ENCODE measurements at regions not wholly inside any gene's neighbourhood (a gene's known extent, or its start where the extent isn't known, plus 50 kb on each side); places are given as distances from the start of the nearest gene placed in this dataset.
"Not testable (repeated sequence)": the region's sequence is repeated elsewhere in the genome, so short reads cannot be mapped to it uniquely, and the experiment has no call there.

DNA sequence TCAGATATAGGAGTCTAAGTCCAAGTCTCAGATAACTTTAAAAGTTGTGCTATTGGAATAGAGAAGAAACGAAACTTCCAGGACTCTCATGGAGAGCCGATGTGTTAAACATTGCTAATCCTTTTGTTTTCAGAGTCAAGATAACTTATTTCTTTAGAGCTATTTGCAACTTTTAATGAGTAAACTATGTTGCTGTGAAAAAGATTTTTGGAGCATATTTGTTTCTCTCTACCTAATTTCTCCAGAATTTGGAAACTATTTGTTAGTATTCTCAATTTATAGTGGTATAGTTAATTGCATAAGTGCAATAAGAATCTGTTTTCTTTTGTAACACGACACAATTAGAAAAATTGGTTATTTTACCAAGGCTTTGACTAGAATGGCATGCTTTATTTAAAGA lies 588.9 kb downstream of the NTRK3 start:
- no peaks in the 10 kb centered on the region for H3K4me1 Mint-ChIP-seq
- POLR2A ChIA-PET, result no interaction called here
- no peak overlapping the region for H3K4me3 Mint-ChIP-seq

GRCh38 chr15:87662575-87662974 lies 594.0 kb downstream of the NTRK3 start:
- no peak for ATAC-seq
- H3K4me3 Mint-ChIP-seq, result no peak overlapping the region
- H3K9me3 Mint-ChIP-seq (ENCODE audit: low read depth), result peaks cover 7% of the 10 kb centered on the region
- ChIA-PET CTCF (no interaction called here), POLR2A (no interaction called here)
- intact Hi-C loops (cut with DNase I, micrococcal nuclease), result no loop called here
- no peaks in the 10 kb centered on the region for H3K36me3 Mint-ChIP-seq (ENCODE audit: low read depth)
- H3K27ac Mint-ChIP-seq, result no peak overlapping the region
- H3K4me1 Mint-ChIP-seq, result no peaks in the 10 kb centered on the region
- no peak for DNase-seq
- H3K27me3 Mint-ChIP-seq, result no peaks in the 10 kb centered on the region

More for the DNA sequence above, 588.9 kb downstream of the NTRK3 start:
- H3K27ac Mint-ChIP-seq, result no peak overlapping the region
- CTCF ChIA-PET, result no interaction called here
- no peak for ATAC-seq
- peaks cover 4% of the 10 kb centered on the region for H3K27me3 Mint-ChIP-seq
- intact Hi-C loops (cut with DNase I, micrococcal nuclease), result no loop called here
- no peak for DNase-seq
- H3K9me3 Mint-ChIP-seq (ENCODE audit: low read depth), result peaks cover 9% of the 10 kb centered on the region
- H3K36me3 Mint-ChIP-seq (ENCODE audit: low read depth), result no peaks in the 10 kb centered on the region

DNA sequence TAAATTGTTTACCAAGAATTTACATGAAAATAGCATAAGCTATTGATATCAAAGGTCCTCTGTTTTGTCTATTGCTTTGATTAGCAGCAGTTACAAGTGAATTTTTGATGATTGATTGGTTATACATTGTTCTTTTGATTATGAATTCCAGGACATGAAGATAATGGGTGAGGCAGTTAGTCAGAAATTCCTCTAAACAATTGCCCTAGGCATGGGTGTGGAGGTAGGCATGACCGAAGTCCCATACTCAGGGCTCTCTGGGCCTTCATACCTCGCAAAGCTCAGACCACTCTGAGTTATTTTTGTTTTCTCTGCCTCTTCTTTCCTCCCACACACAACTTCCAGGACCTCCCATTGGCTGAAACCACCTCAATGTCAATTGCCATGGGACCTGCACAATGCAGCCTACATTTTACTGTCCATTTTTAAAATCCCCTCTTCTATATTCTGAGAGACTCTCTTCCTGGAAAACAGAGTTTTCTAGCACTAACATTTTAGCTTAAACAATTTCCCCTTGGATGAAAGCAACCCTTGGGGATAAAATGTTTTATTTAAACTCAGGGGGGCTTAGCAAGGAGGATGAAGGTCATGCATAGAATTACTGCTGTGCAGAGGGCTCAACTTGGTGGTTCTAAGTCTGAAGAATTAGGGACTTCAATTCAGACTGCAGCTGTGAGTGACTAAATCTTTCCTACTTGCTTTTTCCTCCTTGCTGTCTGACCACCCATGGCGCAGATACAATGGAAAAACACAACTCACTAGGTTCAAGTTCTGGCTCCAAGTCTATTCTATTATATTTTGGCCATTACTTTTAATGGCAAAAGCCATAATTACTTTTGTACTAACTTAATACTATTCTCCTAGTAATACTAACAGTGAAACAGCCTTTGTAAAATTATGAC lies 594.8 kb downstream of the NTRK3 start:
- Mint-ChIP-seq H3K9me3 (ENCODE audit: low read depth) (peaks cover 7% of the 10 kb centered on the region), H3K27ac (no peak overlapping the region), H3K36me3 (ENCODE audit: low read depth) (no peaks in the 10 kb centered on the region), H3K27me3 (no peaks in the 10 kb centered on the region), H3K4me1 (no peaks in the 10 kb centered on the region), H3K4me3 (no peak overlapping the region)
- DNase-seq, result no peak
- intact Hi-C loops (cut with DNase I, micrococcal nuclease), result no loop called here
- ChIA-PET POLR2A (no interaction called here), CTCF (interaction anchor here (0.9 kb wide), 1 partner anchor 556 kb away, joined by 3 read pairs; no protein-coding TSS in a partner anchor)
- ATAC-seq, result no peak

DNA sequence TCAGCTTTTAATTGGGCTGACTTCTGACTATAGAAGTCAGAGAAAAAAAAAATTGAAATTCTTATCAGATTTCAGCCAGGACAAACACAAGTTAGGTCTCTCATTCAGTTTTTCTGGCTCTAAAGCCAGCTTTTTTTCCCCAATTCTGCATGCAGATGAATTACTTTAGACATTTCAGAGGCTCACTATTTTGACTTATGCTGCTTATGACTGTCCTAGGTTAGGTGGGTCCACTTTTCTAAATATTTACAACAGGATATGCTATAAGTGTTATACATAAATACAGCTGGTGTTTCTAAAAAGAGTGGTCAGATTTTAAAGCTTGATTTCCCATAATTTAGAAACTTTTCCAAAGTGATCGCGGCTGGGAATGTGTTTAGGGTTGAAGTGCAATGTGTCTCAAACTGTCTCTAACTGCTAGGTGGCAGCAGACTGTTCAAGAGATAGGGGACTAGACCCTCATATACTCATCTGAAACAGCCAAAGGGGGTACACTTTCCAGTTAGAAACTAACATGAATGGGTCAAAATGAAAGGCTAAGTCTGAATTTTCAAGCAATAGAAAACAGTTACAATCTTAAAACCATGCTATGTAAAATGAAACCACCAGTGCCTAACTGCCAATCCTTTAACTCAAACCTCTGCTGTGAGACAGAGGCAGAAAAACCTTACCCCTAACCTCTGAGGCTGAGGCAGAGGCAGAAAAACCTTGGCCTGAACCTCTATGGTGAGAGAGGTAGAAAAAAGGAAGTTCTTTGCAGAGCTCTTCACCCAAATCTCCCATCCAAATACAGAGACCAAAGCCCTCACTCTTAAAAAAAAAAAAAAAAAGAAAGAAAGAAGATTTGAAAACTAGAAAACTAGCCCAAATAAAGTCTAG lies 596.0 kb downstream of the NTRK3 start:
- no peak for ATAC-seq
- Mint-ChIP-seq H3K27me3 (no peaks in the 10 kb centered on the region), H3K9me3 (ENCODE audit: low read depth) (peaks cover 4% of the 10 kb centered on the region), H3K27ac (no peak overlapping the region), H3K4me3 (no peak overlapping the region), H3K4me1 (no peaks in the 10 kb centered on the region), H3K36me3 (ENCODE audit: low read depth) (no peaks in the 10 kb centered on the region)
- intact Hi-C loops (cut with DNase I, micrococcal nuclease), result no loop called here
- ChIA-PET POLR2A (no interaction called here), CTCF (interaction anchor here (0.9 kb wide), 1 partner anchor 558 kb away, joined by 3 read pairs; no protein-coding TSS in a partner anchor)
- no peak for DNase-seq

DNA sequence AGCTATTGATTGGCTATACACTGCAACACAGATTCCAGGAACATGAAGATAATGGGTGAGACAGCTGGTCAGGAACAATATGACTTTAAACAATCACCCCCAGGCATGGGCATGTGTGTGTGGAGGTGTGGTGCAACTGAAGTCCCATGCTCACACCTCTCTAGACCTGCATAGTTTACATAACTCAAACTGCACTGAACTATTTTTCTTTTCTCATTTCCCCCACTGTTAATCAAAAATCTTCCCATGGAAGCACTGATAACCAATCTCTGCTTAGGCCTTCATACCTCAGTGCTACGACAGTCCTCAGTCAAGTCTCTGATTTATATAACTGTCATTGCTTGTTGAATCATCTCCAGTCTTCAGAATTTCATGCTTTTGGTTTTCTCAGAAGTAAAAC lies 600.2 kb downstream of the NTRK3 start:
- Mint-ChIP-seq H3K4me1 (no peaks in the 10 kb centered on the region), H3K27me3 (no peaks in the 10 kb centered on the region), H3K27ac (no peak overlapping the region), H3K36me3 (ENCODE audit: low read depth) (no peaks in the 10 kb centered on the region), H3K4me3 (no peak overlapping the region), H3K9me3 (ENCODE audit: low read depth) (no peaks in the 10 kb centered on the region)
- DNase-seq, result no peak
- CTCF ChIA-PET, result interaction anchor here (0.8 kb wide), 1 partner anchor 608 kb away, joined by 3 read pairs; no protein-coding TSS in a partner anchor
- POLR2A ChIA-PET, result no interaction called here
- ATAC-seq, result no peak
- intact Hi-C loops (cut with DNase I, micrococcal nuclease), result no loop called here

DNA sequence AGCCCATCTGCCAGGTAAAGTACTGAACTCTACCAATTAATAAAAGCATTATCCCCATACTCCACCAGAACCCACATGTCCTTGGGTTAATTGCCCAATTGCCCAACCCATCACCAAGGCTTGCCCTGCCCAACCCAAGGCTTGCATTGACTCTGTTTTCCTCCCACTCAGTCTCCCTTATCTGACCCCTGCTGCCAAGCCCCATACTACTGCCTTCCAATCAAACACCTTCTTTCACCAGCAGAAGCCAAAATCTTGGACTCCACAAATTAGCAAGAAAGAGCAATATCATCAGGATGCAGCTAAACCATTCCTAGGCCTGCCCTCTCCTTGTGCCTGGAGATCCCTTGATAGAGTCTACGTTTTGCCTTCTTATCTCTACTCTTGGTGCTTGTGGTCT lies 602.9 kb downstream of the NTRK3 start:
- ATAC-seq (no peak), DNase-seq (no peak)
- POLR2A ChIA-PET, result interaction anchor here (0.6 kb wide), 1 partner anchor 34 kb away, joined by 8 read pairs; no protein-coding TSS in a partner anchor
- CTCF ChIA-PET, result no interaction called here
- no peaks in the 10 kb centered on the region for H3K9me3 Mint-ChIP-seq (ENCODE audit: low read depth)
- intact Hi-C loops (cut with DNase I, micrococcal nuclease), result no loop called here
- H3K4me3 Mint-ChIP-seq, result no peak overlapping the region
- no peaks in the 10 kb centered on the region for H3K36me3 Mint-ChIP-seq (ENCODE audit: low read depth)
- peaks cover 2% of the 10 kb centered on the region for H3K27me3 Mint-ChIP-seq
- no peaks in the 10 kb centered on the region for H3K4me1 Mint-ChIP-seq
- no peak overlapping the region for H3K27ac Mint-ChIP-seq

- DNase-seq, result no peak
- Mint-ChIP-seq H3K36me3 (ENCODE audit: low read depth) (no peaks in the 10 kb centered on the region), H3K27ac (no peak overlapping the region), H3K9me3 (ENCODE audit: low read depth) (no peaks in the 10 kb centered on the region), H3K27me3 (peaks cover 2% of the 10 kb centered on the region), H3K4me3 (no peak overlapping the region), H3K4me1 (no peaks in the 10 kb centered on the region)
- ChIA-PET POLR2A (no interaction called here), CTCF (no interaction called here)
- no peak for ATAC-seq
- intact Hi-C loops (cut with DNase I, micrococcal nuclease), result loop anchor here in 1 of 2 experiments (10.0 kb wide), 1 partner anchor 64 kb away; no protein-coding TSS in a partner anchor
Measured at GRCh38 chr15:87649175-87649574, 607.4 kb downstream of the NTRK3 start.

GRCh38 chr15:87648278-87648677 lies 608.3 kb downstream of the NTRK3 start:
- H3K9me3 Mint-ChIP-seq (ENCODE audit: low read depth), result no peaks in the 10 kb centered on the region
- POLR2A ChIA-PET, result no interaction called here
- no peak for DNase-seq
- ATAC-seq, result no peak
- intact Hi-C loops (cut with DNase I, micrococcal nuclease), result loop anchor here in 1 of 2 experiments (10.0 kb wide), 1 partner anchor 63 kb away; no protein-coding TSS in a partner anchor
- CTCF ChIA-PET, result no interaction called here
- no peaks in the 10 kb centered on the region for H3K4me1 Mint-ChIP-seq
- H3K27me3 Mint-ChIP-seq, result peaks cover 2% of the 10 kb centered on the region
- no peaks in the 10 kb centered on the region for H3K36me3 Mint-ChIP-seq (ENCODE audit: low read depth)
- no peak overlapping the region for H3K4me3 Mint-ChIP-seq
- no peak overlapping the region for H3K27ac Mint-ChIP-seq

GRCh38 chr15:87645723-87646122 lies 610.8 kb downstream of the NTRK3 start:
- ChIA-PET CTCF (interaction anchor here (0.7 kb wide), 1 partner anchor 605 kb away, joined by 3 read pairs; no protein-coding TSS in a partner anchor), POLR2A (no interaction called here)
- ATAC-seq, result no peak
- no peak for DNase-seq
- Mint-ChIP-seq H3K27ac (no peak overlapping the region), H3K36me3 (ENCODE audit: low read depth) (no peaks in the 10 kb centered on the region), H3K4me1 (peaks cover 4% of the 10 kb centered on the region), H3K9me3 (ENCODE audit: low read depth) (peaks cover 2% of the 10 kb centered on the region), H3K4me3 (no peak overlapping the region), H3K27me3 (peaks cover 2% of the 10 kb centered on the region)
- intact Hi-C loops (cut with DNase I, micrococcal nuclease), result loop anchor here in 1 of 2 experiments (10.0 kb wide), 1 partner anchor 61 kb away; no protein-coding TSS in a partner anchor

- POLR2A ChIA-PET; H3K36me3 Mint-ChIP-seq (ENCODE audit: low read depth); H3K4me1 Mint-ChIP-seq; H3K27me3 Mint-ChIP-seq; H3K9me3 Mint-ChIP-seq (ENCODE audit: low read depth); H3K27ac Mint-ChIP-seq; CTCF ChIA-PET; ATAC-seq; H3K4me3 Mint-ChIP-seq: not testable (repeated sequence)
- peak; percentile 8 for DNase-seq
- intact Hi-C loops (cut with DNase I, micrococcal nuclease), result loop anchor here in 1 of 2 experiments (10.0 kb wide), 1 partner anchor 58 kb away; no protein-coding TSS in a partner anchor
Measured at GRCh38 chr15:87642997-87643396, 613.5 kb downstream of the NTRK3 start.

DNA sequence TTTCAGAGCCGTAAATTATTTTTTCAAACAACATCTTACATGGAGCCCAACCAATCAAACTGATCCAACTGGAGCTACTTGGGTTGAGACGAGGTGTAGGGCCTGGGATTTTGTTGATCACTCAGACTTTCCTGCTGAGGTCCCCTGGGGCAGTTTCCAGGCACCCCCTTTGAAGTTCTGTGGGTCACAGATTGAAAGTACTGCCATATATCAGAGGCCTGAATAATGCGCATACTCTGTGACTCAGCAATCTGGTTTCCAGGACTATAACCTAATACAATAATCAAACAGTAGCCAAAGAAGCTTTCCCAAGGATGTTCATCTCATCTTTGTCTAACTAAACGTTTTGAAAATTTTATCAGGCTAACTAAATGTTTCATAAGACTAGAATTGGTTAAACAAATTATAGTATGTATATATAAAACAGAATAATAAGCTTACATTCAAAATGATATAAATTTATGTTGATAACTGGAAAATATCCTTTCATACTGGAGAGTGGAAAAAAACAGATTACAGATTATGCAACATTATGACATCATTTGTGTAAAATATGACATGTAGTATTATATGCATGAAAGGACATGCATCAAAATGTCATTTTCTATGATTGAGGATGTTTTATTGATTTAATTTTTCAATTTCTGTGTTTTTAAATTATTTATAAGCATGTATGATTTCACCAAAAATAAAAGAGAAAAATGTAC lies 617.1 kb downstream of the NTRK3 start:
- CTCF ChIA-PET, result interaction anchor here (0.6 kb wide), 1 partner anchor 334 kb away, joined by 3 read pairs; no protein-coding TSS in a partner anchor
- Mint-ChIP-seq H3K4me3 (no peak overlapping the region), H3K9me3 (ENCODE audit: low read depth) (peaks cover 2% of the 10 kb centered on the region), H3K4me1 (peaks cover 4% of the 10 kb centered on the region), H3K27ac (no peak overlapping the region), H3K36me3 (ENCODE audit: low read depth) (no peaks in the 10 kb centered on the region), H3K27me3 (no peaks in the 10 kb centered on the region)
- POLR2A ChIA-PET, result no interaction called here
- intact Hi-C loops (cut with DNase I, micrococcal nuclease), result loop anchor here in 1 of 2 experiments (10.0 kb wide), 1 partner anchor 55 kb away; no protein-coding TSS in a partner anchor
- ATAC-seq (no peak), DNase-seq (no peak)
